ENCODE measurements at regions not wholly inside any gene's neighbourhood (a gene's known extent, or its start where the extent isn't known, plus 50 kb on each side); places are given as distances from the start of the nearest gene placed in this dataset.

DNA sequence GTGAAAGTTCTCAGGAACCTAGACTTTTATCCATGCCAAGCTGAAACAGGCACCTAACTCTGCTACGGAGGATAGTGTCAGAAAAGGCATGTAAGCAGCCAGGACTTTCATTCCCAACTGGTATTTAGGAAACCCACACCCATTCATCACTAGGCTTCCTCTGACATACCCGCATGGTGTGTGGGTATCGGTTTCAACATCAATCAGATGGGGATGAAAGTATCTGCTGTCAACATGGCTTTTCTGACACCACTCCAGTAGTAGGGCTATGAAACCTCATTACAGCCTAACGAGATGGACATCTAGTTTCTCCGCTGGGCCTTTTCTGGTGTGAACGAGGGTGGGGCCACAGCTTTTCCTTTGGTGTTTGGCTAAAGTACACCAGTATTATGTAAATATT lies 1178.3 kb downstream of the CDH11 start:
- intact Hi-C loops (cut with DNase I), result no loop called here
- no peaks in the 10 kb centered on the region for H3K4me1 ChIP-seq
- H3K4me3 ChIP-seq (replicated peaks in 1 of 3), result no peak overlapping the region
- no peaks in the 10 kb centered on the region for H3K9me3 ChIP-seq
- TF ChIP-seq POLR2A (IDR thresholded peaks at IDR 0.05) (no peak), CTCF (IDR thresholded peaks at IDR 0.05) (no peak)
- H3K36me3 ChIP-seq, result no peaks in the 10 kb centered on the region
- no peaks in the 10 kb centered on the region for H3K27me3 ChIP-seq
- no peak for DNase-seq
- 76 to 89% methylated on average over 6 of the region's 6 CpGs for WGBS, 2 donors
- no peak overlapping the region for H3K27ac ChIP-seq

GRCh38 chr16:63938661-63939060 lies 1183.2 kb downstream of the CDH11 start:
- Histone ChIP-seq H3K9me3 (no peaks in the 10 kb centered on the region), H3K27ac (no peak overlapping the region), H3K4me3 (replicated peaks in 1 of 3) (no peak overlapping the region), H3K4me1 (no peaks in the 10 kb centered on the region), H3K27me3 (no peaks in the 10 kb centered on the region), H3K36me3 (no peaks in the 10 kb centered on the region)
- no peak for DNase-seq
- TF ChIP-seq POLR2A (IDR thresholded peaks at IDR 0.05) (no peak), CTCF (IDR thresholded peaks at IDR 0.05) (no peak)
- WGBS, 2 donors, result 71 to 79% methylated on average over 4 of the region's 4 CpGs
- intact Hi-C loops (cut with DNase I), result no loop called here

DNA sequence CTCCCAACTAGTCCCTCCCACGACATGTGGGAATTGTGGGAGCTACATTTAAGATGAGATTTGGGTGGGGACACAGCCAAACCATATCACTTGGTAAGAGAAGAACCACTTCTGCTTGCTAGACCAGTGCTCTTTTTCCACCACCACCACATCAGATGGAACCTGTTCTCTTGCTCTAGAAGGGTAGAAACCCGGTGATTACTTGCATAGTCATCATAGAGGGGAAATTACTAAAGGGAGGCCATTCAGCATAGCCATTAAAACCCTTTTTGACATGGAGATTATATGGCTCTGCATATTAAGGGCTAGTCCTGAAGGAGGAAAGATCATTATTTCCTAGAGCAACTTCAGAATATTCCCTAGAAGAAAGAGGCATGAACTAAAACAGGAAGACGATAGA lies 1188.0 kb downstream of the CDH11 start:
- no peaks in the 10 kb centered on the region for H3K4me1 ChIP-seq
- no peaks in the 10 kb centered on the region for H3K36me3 ChIP-seq
- H3K9me3 ChIP-seq, result no peaks in the 10 kb centered on the region
- intact Hi-C loops (cut with DNase I), result no loop called here
- TF ChIP-seq CTCF (IDR thresholded peaks at IDR 0.05) (no peak), POLR2A (IDR thresholded peaks at IDR 0.05) (no peak)
- 76 to 81% methylated on average over 3 of the region's 3 CpGs for WGBS, 2 donors
- no peak for DNase-seq
- no peaks in the 10 kb centered on the region for H3K27me3 ChIP-seq
- H3K27ac ChIP-seq, result no peak overlapping the region
- no peak overlapping the region for H3K4me3 ChIP-seq (replicated peaks in 1 of 3)

DNA sequence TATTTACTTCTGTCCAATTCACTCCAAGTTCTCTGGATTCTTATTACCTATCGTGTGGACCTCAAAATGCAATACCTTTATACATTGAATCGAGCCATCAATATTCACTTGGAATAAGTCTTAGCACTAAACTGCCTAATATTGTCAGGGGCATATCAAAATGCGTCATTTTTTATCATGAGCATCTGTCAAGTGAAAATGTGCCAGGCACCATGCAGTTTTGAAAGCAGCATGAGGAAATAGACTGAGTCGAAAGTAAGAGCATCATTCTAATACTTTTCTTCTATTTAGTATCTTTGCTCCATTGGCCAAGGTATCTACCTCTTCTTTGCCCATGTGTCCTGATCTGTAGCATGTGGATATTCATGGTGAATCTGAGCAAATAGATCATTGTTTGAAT lies 1193.4 kb downstream of the CDH11 start:
- TF ChIP-seq CTCF (IDR thresholded peaks at IDR 0.05) (no peak), POLR2A (IDR thresholded peaks at IDR 0.05) (no peak)
- no peaks in the 10 kb centered on the region for H3K4me1 ChIP-seq
- no peaks in the 10 kb centered on the region for H3K27me3 ChIP-seq
- no peaks in the 10 kb centered on the region for H3K36me3 ChIP-seq
- H3K27ac ChIP-seq, result no peak overlapping the region
- H3K4me3 ChIP-seq (replicated peaks in 1 of 3), result no peak overlapping the region
- intact Hi-C loops (cut with DNase I), result no loop called here
- no peak for DNase-seq
- WGBS, 2 donors, result 89 to 92% methylated on average over 4 of the region's 4 CpGs
- H3K9me3 ChIP-seq, result no peaks in the 10 kb centered on the region

GRCh38 chr16:63925221-63925620 lies 1196.6 kb downstream of the CDH11 start:
- TF ChIP-seq CTCF (IDR thresholded peaks at IDR 0.05), result no peak
- TF ChIP-seq POLR2A (IDR thresholded peaks at IDR 0.05), result no peak
- no peaks in the 10 kb centered on the region for H3K27me3 ChIP-seq
- H3K4me1 ChIP-seq, result no peaks in the 10 kb centered on the region
- no peaks in the 10 kb centered on the region for H3K9me3 ChIP-seq
- H3K4me3 ChIP-seq (replicated peaks in 1 of 3), result no peak overlapping the region
- no peaks in the 10 kb centered on the region for H3K36me3 ChIP-seq
- intact Hi-C loops (cut with DNase I), result no loop called here
- DNase-seq, result no peak
- H3K27ac ChIP-seq, result no peak overlapping the region
- WGBS, 2 donors, result 86% methylated on average over 5 of the region's 5 CpGs

Measured in thyroid gland (tissue), 4 donors.